ENCODE measurements at regions not wholly inside any gene's neighbourhood (a gene's known extent, or its start where the extent isn't known, plus 50 kb on each side); places are given as distances from the start of the nearest gene placed in this dataset.

- no peak for TF ChIP-seq CTCF (IDR thresholded peaks at IDR 0.05)
- 63% methylated on average over 2 of the region's 2 CpGs for WGBS (ENCODE audit: insufficient coverage)
Measured at GRCh38 chr11:42595876-42596275, 715.9 kb upstream of the API5 start.

DNA sequence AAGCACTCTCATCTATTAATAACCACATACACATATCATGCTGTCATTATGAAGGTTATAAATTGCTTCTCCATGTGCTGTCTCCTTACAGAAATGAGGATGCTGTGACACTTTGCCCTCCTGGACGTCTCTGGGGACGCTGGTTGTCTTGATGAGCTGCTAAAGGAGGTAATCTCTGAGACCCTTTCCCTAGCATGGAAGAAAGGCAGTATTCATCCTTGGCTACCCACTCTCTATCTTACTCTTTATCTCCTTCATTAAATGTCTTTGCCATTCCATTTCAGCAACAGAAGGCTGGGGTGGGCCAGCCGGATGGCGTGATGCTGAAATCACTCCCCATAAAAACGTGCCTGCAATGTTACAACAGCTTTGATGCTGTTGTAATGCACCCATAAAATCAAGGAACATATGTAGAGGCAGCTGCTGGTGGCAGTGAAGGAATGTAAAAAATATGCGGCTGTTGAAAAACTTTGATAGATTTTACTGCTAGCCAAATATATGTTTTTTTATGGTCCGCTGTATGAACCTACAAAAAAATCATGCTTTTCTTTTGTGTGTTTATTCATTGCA is 715.1 kb upstream of the API5 start:
- no peak overlapping the region for H3K27ac ChIP-seq (ENCODE audit: low read length)
- H3K9me3 ChIP-seq (ENCODE audit: control insufficient read depth, insufficient read depth, low read length) = peaks cover 9% of the 10 kb centered on the region
- H3K27me3 ChIP-seq (ENCODE audit: control insufficient read depth, insufficient read depth, low read length) = no peaks in the 10 kb centered on the region
- no peaks in the 10 kb centered on the region for H3K4me1 ChIP-seq (ENCODE audit: control insufficient read depth, insufficient read depth, low read length)
- no peak for ATAC-seq
- no peak overlapping the region for H3K4me3 ChIP-seq (ENCODE audit: low read length)
- no peak for DNase-seq
- no peak overlapping the region for H3K4me3 Mint-ChIP-seq
- no peaks in the 10 kb centered on the region for H3K36me3 ChIP-seq (ENCODE audit: control insufficient read depth, insufficient read depth, low read length)
- 88% methylated on average over 6 of the region's 7 CpGs for WGBS (ENCODE audit: insufficient coverage)
- H3K27me3 Mint-ChIP-seq (ENCODE audit: low read depth in 2 of 2) = no peaks in the 10 kb centered on the region
- peaks cover 3 to 10% of the 10 kb centered on the region in 2 donors for H3K9me3 Mint-ChIP-seq
- H3K36me3 Mint-ChIP-seq = no peaks in the 10 kb centered on the region
- no peak for TF ChIP-seq CTCF (IDR thresholded peaks at IDR 0.05)
- no peaks in the 10 kb centered on the region for H3K4me1 Mint-ChIP-seq
- intact Hi-C loops (cut with micrococcal nuclease) = no loop called here
- H3K27ac Mint-ChIP-seq = no peak overlapping the region

More at GRCh38 chr11:42595876-42596275, 715.9 kb upstream of the API5 start:
- Histone ChIP-seq H3K36me3 (ENCODE audit: control insufficient read depth, insufficient read depth, low read length) (no peaks in the 10 kb centered on the region), H3K4me3 (ENCODE audit: low read length) (no peak overlapping the region), H3K4me1 (ENCODE audit: control insufficient read depth, insufficient read depth, low read length) (no peaks in the 10 kb centered on the region), H3K27ac (ENCODE audit: low read length) (no peak overlapping the region), H3K27me3 (ENCODE audit: control insufficient read depth, insufficient read depth, low read length) (no peaks in the 10 kb centered on the region), H3K9me3 (ENCODE audit: control insufficient read depth, insufficient read depth, low read length) (peaks cover 9% of the 10 kb centered on the region)
- Mint-ChIP-seq H3K4me3 (no peak overlapping the region), H3K4me1 (no peaks in the 10 kb centered on the region), H3K27ac (no peak overlapping the region), H3K27me3 (ENCODE audit: low read depth in 2 of 2) (no peaks in the 10 kb centered on the region), H3K36me3 (no peaks in the 10 kb centered on the region), H3K9me3 (peaks cover 3 to 10% of the 10 kb centered on the region in 2 donors)
- intact Hi-C loops (cut with micrococcal nuclease) = no loop called here
- DNase-seq (no peak), ATAC-seq (no peak)

- no peak overlapping the region for H3K27ac Mint-ChIP-seq
- H3K9me3 Mint-ChIP-seq = peaks cover 3 to 12% of the 10 kb centered on the region in 2 donors
- no peak for TF ChIP-seq CTCF (IDR thresholded peaks at IDR 0.05)
- Histone ChIP-seq H3K9me3 (ENCODE audit: control insufficient read depth, insufficient read depth, low read length) (peaks cover 9% of the 10 kb centered on the region), H3K4me3 (ENCODE audit: low read length) (no peak overlapping the region), H3K36me3 (ENCODE audit: control insufficient read depth, insufficient read depth, low read length) (no peaks in the 10 kb centered on the region), H3K27me3 (ENCODE audit: control insufficient read depth, insufficient read depth, low read length) (no peaks in the 10 kb centered on the region), H3K4me1 (ENCODE audit: control insufficient read depth, insufficient read depth, low read length) (no peaks in the 10 kb centered on the region), H3K27ac (ENCODE audit: low read length) (no peak overlapping the region)
- H3K4me1 Mint-ChIP-seq = no peaks in the 10 kb centered on the region
- no peak overlapping the region for H3K4me3 Mint-ChIP-seq
- H3K36me3 Mint-ChIP-seq = peaks cover 6% of the 10 kb centered on the region
- 81% methylated on average over 2 of the region's 3 CpGs for WGBS (ENCODE audit: insufficient coverage)
- ATAC-seq = no peak
- intact Hi-C loops (cut with micrococcal nuclease) = no loop called here
- DNase-seq = no peak
- no peaks in the 10 kb centered on the region for H3K27me3 Mint-ChIP-seq (ENCODE audit: low read depth in 2 of 2)
Measured at GRCh38 chr11:42598341-42598740, 713.5 kb upstream of the API5 start.

- Histone ChIP-seq H3K27me3 (ENCODE audit: control insufficient read depth, insufficient read depth, low read length) (no peaks in the 10 kb centered on the region), H3K27ac (ENCODE audit: low read length) (no peak overlapping the region), H3K4me1 (ENCODE audit: control insufficient read depth, insufficient read depth, low read length) (no peaks in the 10 kb centered on the region), H3K36me3 (ENCODE audit: control insufficient read depth, insufficient read depth, low read length) (no peaks in the 10 kb centered on the region), H3K9me3 (ENCODE audit: control insufficient read depth, insufficient read depth, low read length) (no peaks in the 10 kb centered on the region), H3K4me3 (ENCODE audit: low read length) (no peak overlapping the region)
- H3K4me1 Mint-ChIP-seq = no peaks in the 10 kb centered on the region
- DNase-seq (no peak), ATAC-seq (no peak)
- no peak for TF ChIP-seq CTCF (IDR thresholded peaks at IDR 0.05)
- no peaks in the 10 kb centered on the region for H3K36me3 Mint-ChIP-seq
- WGBS (ENCODE audit: insufficient coverage) = 95% methylated on average over 2 of the region's 2 CpGs
- no peaks in the 10 kb centered on the region for H3K27me3 Mint-ChIP-seq (ENCODE audit: low read depth in 2 of 2)
- no peak overlapping the region for H3K4me3 Mint-ChIP-seq
- H3K9me3 Mint-ChIP-seq = peaks cover 7 to 9% of the 10 kb centered on the region in 2 donors
- H3K27ac Mint-ChIP-seq = no peak overlapping the region
- intact Hi-C loops (cut with micrococcal nuclease) = no loop called here
Measured at GRCh38 chr11:42620796-42621195, 691.0 kb upstream of the API5 start.

Measured in natural killer cell (primary cell).